GM12874 (cell line): ENCODE measurements at regions not wholly inside any gene's neighbourhood (a gene's known extent, or its start where the extent isn't known, plus 50 kb on each side); places are given as distances from the start of the nearest gene placed in this dataset.

Source experiments
- CTCF ChIP-seq: IDR thresholded peaks from 2 replicates; pipeline ENCODE4 v1.5.1; 2011; ENCODE audit warnings: low read depth, mild to moderate bottlenecking, control low read depth, low read length, moderate library complexity; ENCODE audit not compliant: insufficient read depth

GRCh38 chrY:20643055-20643454, 67.5 kb downstream of the EIF1AY start:
- no peak for TF ChIP-seq CTCF

- TF ChIP-seq CTCF = no peak
Measured at GRCh38 chrY:20648265-20648664, 72.7 kb downstream of the EIF1AY start.

- TF ChIP-seq CTCF = 0 out of 2 replicates have a peak, but pooled peaks have one; percentile 8
Measured at GRCh38 chrY:20648891-20649290, 73.3 kb downstream of the EIF1AY start.

- no peak for TF ChIP-seq CTCF
Measured at GRCh38 chrY:20651481-20651880, 75.9 kb downstream of the EIF1AY start.

GRCh38 chrY:20659450-20659849, 83.9 kb downstream of the EIF1AY start:
- TF ChIP-seq CTCF = no peak

- TF ChIP-seq CTCF = no peak
Measured at GRCh38 chrY:20662204-20662603, 86.6 kb downstream of the EIF1AY start.

GRCh38 chrY:20664196-20664595, 88.6 kb downstream of the EIF1AY start:
- TF ChIP-seq CTCF = no peak

GRCh38 chrY:20681935-20682334, 74.0 kb upstream of the RPS4Y2 start:
- no peak for TF ChIP-seq CTCF
